ENCODE measurements at regions not wholly inside any gene's neighbourhood (a gene's known extent, or its start where the extent isn't known, plus 50 kb on each side); places are given as distances from the start of the nearest gene placed in this dataset.

DNA sequence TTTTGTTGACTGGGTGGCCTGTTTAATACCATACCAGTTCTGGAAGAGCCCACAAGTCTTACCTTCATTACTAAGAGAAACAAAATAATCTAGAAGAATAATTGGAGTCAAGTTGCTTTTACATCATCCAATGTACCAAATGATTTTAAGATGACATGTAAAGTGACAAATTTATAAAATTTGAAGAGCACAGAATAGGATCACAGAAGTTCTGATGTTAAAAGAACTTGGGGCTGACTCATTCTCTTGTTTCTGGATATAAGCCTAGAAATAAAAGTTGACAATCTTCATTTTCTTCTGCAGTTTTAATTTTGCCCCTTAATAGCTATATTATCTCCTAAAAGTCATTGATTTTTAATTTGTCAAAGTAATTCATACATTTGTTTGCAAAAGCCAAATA is 317.5 kb upstream of the MARCKS start:
- ATAC-seq: no peak
- DNase-seq (ENCODE audit: low read depth, low spot score): no peak
- CTCF ChIA-PET: no interaction called here
- H3K79me2 ChIP-seq (ENCODE audit: insufficient read depth, low read length): no peaks in the 10 kb centered on the region
- no peak overlapping the region for H2AFZ ChIP-seq (ENCODE audit: low read depth, low read length, poor library complexity, severe bottlenecking)
- H4K20me1 ChIP-seq (ENCODE audit: insufficient read depth): no peaks in the 10 kb centered on the region
- H3K9me2 ChIP-seq (ENCODE audit: insufficient read depth): no peaks in the 10 kb centered on the region
- H3K27ac ChIP-seq (ENCODE audit: low read depth, low read length): no peak overlapping the region
- intact Hi-C loops (cut with micrococcal nuclease): no loop called here
- H3K4me2 ChIP-seq (ENCODE audit: low read length): no peak overlapping the region
- POLR2A ChIA-PET: no interaction called here
- H3K27me3 ChIP-seq (ENCODE audit: insufficient read depth, low read length): no peaks in the 10 kb centered on the region
- H3K9ac ChIP-seq (ENCODE audit: low read length): no peak overlapping the region
- no TSS peak for BruUV-seq (replicated peaks)
- no peaks in the 10 kb centered on the region for H3K4me1 ChIP-seq (ENCODE audit: control insufficient read depth in 1 of 2, insufficient read depth in 2 of 2, low read length in 2 of 2)
- no peaks in the 10 kb centered on the region for H3K36me3 ChIP-seq (ENCODE audit: control insufficient read depth in 1 of 2, insufficient read depth in 2 of 2, low read length in 2 of 2)
- RAD21 ChIA-PET (ENCODE audit: low non-redundant PET in 1 of 2, low total read pairs in 2 of 2, uncharacterized antibody in 2 of 2, unreplicated experiment in 2 of 2): interaction anchor here in 1 of 2 experiments (0.7 kb wide), 1 partner anchor 781 kb away, joined by 4 read pairs; no protein-coding TSS in a partner anchor
- TF ChIP-seq SP1 (IDR thresholded peaks at IDR 0.05; ENCODE audit: low read depth) (no peak), FOSL1 (IDR thresholded peaks at IDR 0.05; ENCODE audit: low read depth) (no peak), YY1 (IDR thresholded peaks at IDR 0.05; ENCODE audit: extremely low read depth, insufficient replicate concordance, low read depth, low read length) (no peak), POLR2A (IDR thresholded peaks at IDR 0.05; ENCODE audit: borderline replicate concordance, extremely low read depth, insufficient read depth, insufficient read length) (no peak), ZFX (IDR thresholded peaks at IDR 0.05) (no peak), JUND (IDR thresholded peaks at IDR 0.05) (no peak), EGR1 (IDR thresholded peaks at IDR 0.05; ENCODE audit: low read depth) (no peak), POLR2AphosphoS5 (IDR thresholded peaks at IDR 0.05; ENCODE audit: low read depth, low read length) (no peak), SIN3A (IDR thresholded peaks at IDR 0.05; ENCODE audit: low read depth) (no peak)
- TF ChIP-seq, protein P1, sequence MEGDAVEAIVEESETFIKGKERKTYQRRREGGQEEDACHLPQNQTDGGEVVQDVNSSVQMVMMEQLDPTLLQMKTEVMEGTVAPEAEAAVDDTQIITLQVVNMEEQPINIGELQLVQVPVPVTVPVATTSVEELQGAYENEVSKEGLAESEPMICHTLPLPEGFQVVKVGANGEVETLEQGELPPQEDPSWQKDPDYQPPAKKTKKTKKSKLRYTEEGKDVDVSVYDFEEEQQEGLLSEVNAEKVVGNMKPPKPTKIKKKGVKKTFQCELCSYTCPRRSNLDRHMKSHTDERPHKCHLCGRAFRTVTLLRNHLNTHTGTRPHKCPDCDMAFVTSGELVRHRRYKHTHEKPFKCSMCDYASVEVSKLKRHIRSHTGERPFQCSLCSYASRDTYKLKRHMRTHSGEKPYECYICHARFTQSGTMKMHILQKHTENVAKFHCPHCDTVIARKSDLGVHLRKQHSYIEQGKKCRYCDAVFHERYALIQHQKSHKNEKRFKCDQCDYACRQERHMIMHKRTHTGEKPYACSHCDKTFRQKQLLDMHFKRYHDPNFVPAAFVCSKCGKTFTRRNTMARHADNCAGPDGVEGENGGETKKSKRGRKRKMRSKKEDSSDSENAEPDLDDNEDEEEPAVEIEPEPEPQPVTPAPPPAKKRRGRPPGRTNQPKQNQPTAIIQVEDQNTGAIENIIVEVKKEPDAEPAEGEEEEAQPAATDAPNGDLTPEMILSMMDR (IDR thresholded peaks at IDR 0.05 in 2 of 3, conservative IDR thresholded peaks at IDR 0.05 in 1 of 3; ENCODE audit: borderline replicate concordance in 1 of 3, insufficient read depth in 1 of 3, low read depth in 2 of 3, low read length in 2 of 3): no peak
- TF ChIP-seq, protein P2, sequence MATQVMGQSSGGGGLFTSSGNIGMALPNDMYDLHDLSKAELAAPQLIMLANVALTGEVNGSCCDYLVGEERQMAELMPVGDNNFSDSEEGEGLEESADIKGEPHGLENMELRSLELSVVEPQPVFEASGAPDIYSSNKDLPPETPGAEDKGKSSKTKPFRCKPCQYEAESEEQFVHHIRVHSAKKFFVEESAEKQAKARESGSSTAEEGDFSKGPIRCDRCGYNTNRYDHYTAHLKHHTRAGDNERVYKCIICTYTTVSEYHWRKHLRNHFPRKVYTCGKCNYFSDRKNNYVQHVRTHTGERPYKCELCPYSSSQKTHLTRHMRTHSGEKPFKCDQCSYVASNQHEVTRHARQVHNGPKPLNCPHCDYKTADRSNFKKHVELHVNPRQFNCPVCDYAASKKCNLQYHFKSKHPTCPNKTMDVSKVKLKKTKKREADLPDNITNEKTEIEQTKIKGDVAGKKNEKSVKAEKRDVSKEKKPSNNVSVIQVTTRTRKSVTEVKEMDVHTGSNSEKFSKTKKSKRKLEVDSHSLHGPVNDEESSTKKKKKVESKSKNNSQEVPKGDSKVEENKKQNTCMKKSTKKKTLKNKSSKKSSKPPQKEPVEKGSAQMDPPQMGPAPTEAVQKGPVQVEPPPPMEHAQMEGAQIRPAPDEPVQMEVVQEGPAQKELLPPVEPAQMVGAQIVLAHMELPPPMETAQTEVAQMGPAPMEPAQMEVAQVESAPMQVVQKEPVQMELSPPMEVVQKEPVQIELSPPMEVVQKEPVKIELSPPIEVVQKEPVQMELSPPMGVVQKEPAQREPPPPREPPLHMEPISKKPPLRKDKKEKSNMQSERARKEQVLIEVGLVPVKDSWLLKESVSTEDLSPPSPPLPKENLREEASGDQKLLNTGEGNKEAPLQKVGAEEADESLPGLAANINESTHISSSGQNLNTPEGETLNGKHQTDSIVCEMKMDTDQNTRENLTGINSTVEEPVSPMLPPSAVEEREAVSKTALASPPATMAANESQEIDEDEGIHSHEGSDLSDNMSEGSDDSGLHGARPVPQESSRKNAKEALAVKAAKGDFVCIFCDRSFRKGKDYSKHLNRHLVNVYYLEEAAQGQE (IDR thresholded peaks at IDR 0.05; ENCODE audit: low read depth): no peak
- TF ChIP-seq, protein P3, sequence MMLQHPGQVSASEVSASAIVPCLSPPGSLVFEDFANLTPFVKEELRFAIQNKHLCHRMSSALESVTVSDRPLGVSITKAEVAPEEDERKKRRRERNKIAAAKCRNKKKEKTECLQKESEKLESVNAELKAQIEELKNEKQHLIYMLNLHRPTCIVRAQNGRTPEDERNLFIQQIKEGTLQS (IDR thresholded peaks at IDR 0.05): no peak
- H3K9me3 ChIP-seq (ENCODE audit: control insufficient read depth in 1 of 2, insufficient read depth in 1 of 2, low read depth in 1 of 2, low read length in 2 of 2): no peaks in the 10 kb centered on the region
- no peak overlapping the region for H3K4me3 ChIP-seq (replicated peaks in 1 of 2; ENCODE audit: low read depth in 1 of 2, low read length in 2 of 2)
